ENCODE measurements at regions not wholly inside any gene's neighbourhood (a gene's known extent, or its start where the extent isn't known, plus 50 kb on each side); places are given as distances from the start of the nearest gene placed in this dataset.

- DNase-seq (ENCODE audit: low read depth) = no peak
- no peak for TF ChIP-seq CTCF (conservative IDR thresholded peaks at IDR 0.05; ENCODE audit: low read depth, low read length)
- no peak overlapping the region for H3K4me3 ChIP-seq (ENCODE audit: low read length)
Measured at GRCh38 chr5:57817001-57817453, 334.4 kb upstream of the ACTBL2 start.

GRCh38 chr5:57816108-57816507 lies 333.5 kb upstream of the ACTBL2 start:
- no peak for DNase-seq (ENCODE audit: low read depth)
- TF ChIP-seq CTCF (conservative IDR thresholded peaks at IDR 0.05; ENCODE audit: low read depth, low read length) = no peak

GRCh38 chr5:57805732-57806131 lies 323.1 kb upstream of the ACTBL2 start:
- DNase-seq (ENCODE audit: low read depth) = no peak
- TF ChIP-seq CTCF (conservative IDR thresholded peaks at IDR 0.05; ENCODE audit: low read depth, low read length) = no peak
- no peak overlapping the region for H3K4me3 ChIP-seq (ENCODE audit: low read length)

More at GRCh38 chr5:57816108-57816507, 333.5 kb upstream of the ACTBL2 start:
- no peak overlapping the region for H3K4me3 ChIP-seq (ENCODE audit: low read length)

- H3K4me3 ChIP-seq (ENCODE audit: low read length) = no peak overlapping the region
- no peak for TF ChIP-seq CTCF (conservative IDR thresholded peaks at IDR 0.05; ENCODE audit: low read depth, low read length)
- no peak for DNase-seq (ENCODE audit: low read depth)
Measured at GRCh38 chr5:57805170-57805569, 322.6 kb upstream of the ACTBL2 start.

- no peak for TF ChIP-seq CTCF (conservative IDR thresholded peaks at IDR 0.05; ENCODE audit: low read depth, low read length)
- H3K4me3 ChIP-seq (ENCODE audit: low read length) = no peak overlapping the region
- DNase-seq (ENCODE audit: low read depth) = no peak
Measured at GRCh38 chr5:57804505-57804904, 321.9 kb upstream of the ACTBL2 start.

GRCh38 chr5:57804007-57804444 lies 321.4 kb upstream of the ACTBL2 start:
- no peak for TF ChIP-seq CTCF (conservative IDR thresholded peaks at IDR 0.05; ENCODE audit: low read depth, low read length)
- peak; percentile 98 for DNase-seq (ENCODE audit: low read depth)
- H3K4me3 ChIP-seq (ENCODE audit: low read length) = no peak overlapping the region

- no peak for TF ChIP-seq CTCF (conservative IDR thresholded peaks at IDR 0.05; ENCODE audit: low read depth, low read length)
- no peak for DNase-seq (ENCODE audit: low read depth)
- no peak overlapping the region for H3K4me3 ChIP-seq (ENCODE audit: low read length)
Measured at GRCh38 chr5:57802131-57802530, 319.5 kb upstream of the ACTBL2 start.

Measured in retinal pigment epithelial cell (primary cell).